ENCODE measurements at regions not wholly inside any gene's neighbourhood (a gene's known extent, or its start where the extent isn't known, plus 50 kb on each side); places are given as distances from the start of the nearest gene placed in this dataset.

DNA sequence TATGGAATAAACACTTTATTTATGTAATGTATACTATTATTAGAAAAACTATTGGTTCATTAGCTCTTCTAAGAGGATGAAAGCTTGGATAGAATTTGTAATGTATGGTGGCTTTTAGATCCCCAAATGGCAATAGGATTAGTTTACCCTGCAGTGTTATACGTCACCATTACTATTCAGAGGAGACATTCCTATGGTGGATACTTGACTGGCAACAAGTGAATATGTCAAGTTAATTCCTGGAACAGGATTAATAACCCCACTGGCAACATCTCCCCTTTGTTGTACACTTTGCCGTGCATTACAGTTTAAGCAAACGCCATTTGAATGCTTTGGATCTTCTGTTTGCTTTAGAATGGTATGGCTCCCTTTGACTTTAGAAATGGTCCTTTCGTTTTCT is 420.3 kb downstream of the FAM47B start:
- TF ChIP-seq, protein P1, sequence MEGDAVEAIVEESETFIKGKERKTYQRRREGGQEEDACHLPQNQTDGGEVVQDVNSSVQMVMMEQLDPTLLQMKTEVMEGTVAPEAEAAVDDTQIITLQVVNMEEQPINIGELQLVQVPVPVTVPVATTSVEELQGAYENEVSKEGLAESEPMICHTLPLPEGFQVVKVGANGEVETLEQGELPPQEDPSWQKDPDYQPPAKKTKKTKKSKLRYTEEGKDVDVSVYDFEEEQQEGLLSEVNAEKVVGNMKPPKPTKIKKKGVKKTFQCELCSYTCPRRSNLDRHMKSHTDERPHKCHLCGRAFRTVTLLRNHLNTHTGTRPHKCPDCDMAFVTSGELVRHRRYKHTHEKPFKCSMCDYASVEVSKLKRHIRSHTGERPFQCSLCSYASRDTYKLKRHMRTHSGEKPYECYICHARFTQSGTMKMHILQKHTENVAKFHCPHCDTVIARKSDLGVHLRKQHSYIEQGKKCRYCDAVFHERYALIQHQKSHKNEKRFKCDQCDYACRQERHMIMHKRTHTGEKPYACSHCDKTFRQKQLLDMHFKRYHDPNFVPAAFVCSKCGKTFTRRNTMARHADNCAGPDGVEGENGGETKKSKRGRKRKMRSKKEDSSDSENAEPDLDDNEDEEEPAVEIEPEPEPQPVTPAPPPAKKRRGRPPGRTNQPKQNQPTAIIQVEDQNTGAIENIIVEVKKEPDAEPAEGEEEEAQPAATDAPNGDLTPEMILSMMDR (IDR thresholded peaks at IDR 0.05) = no peak
- TF ChIP-seq EZH2 (IDR thresholded peaks at IDR 0.05) = no peak
